ENCODE measurements at regions not wholly inside any gene's neighbourhood (a gene's known extent, or its start where the extent isn't known, plus 50 kb on each side); places are given as distances from the start of the nearest gene placed in this dataset.

DNA sequence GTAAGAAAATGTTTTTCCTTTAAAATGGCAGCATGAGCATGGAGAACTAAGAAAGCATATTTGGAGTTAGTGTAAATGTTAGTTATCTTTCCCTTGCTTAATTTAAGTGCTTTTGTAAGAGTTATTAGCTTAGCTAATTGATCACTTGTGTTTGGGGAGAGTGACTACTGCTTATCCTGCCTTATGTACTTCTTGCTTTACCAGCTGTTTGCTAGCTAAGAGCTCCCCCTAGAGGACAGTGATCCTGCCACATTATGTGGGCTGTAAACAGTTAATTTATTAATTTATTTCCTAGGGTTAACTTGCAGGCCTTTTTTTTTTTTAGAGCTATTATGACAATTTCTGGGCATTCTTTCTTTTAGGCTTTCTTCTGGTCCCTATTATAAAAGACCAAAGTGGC is 435.8 kb downstream of the MAGEB5 start (continued):
- TF ChIP-seq, protein P1, sequence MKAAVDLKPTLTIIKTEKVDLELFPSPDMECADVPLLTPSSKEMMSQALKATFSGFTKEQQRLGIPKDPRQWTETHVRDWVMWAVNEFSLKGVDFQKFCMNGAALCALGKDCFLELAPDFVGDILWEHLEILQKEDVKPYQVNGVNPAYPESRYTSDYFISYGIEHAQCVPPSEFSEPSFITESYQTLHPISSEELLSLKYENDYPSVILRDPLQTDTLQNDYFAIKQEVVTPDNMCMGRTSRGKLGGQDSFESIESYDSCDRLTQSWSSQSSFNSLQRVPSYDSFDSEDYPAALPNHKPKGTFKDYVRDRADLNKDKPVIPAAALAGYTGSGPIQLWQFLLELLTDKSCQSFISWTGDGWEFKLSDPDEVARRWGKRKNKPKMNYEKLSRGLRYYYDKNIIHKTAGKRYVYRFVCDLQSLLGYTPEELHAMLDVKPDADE (IDR thresholded peaks at IDR 0.05) = no peak
- TF ChIP-seq REST (IDR thresholded peaks at IDR 0.05; ENCODE audit: unreplicated experiment) = no peak

DNA sequence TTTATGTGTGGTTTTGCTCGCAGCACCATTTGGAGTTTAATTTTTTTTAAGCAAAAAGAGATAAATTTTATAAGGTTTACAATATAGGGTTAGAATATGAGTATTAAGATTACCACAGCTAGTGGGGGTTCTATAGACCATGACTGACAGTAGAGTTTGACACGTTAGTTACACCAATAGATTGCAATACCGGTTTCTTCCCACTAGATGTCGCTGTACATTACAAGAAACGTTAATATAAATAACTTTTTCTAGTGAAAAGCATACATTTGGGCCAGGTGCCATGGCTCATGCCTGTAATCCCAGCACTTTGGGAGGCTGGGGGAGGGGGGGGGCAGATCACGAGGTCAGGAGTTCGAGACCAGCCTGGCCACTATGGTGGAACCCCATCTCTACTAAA is 433.6 kb downstream of the MAGEB5 start:
- H3K4me1 Mint-ChIP-seq = no peaks in the 10 kb centered on the region

More for the DNA sequence above, 433.6 kb downstream of the MAGEB5 start:
- ATAC-seq (no peak), DNase-seq (ENCODE audit: low spot score) (peak; percentile 53)
- Histone ChIP-seq H3F3A (replicated peaks; ENCODE audit: low read depth) (no peaks in the 10 kb centered on the region), H3K79me2 (replicated peaks; ENCODE audit: insufficient read depth) (no peaks in the 10 kb centered on the region), H3K4me3 (no peak overlapping the region), H2AFZ (no peak overlapping the region), H3K27ac (ENCODE audit: low read depth) (no peak overlapping the region), H3K4me2 (no peak overlapping the region), H3K27me3 (ENCODE audit: insufficient read depth) (no peaks in the 10 kb centered on the region), H4K20me1 (replicated peaks; ENCODE audit: insufficient read depth) (no peaks in the 10 kb centered on the region), H3K36me3 (ENCODE audit: insufficient read depth) (no peaks in the 10 kb centered on the region), H3K9me2 (ENCODE audit: insufficient read depth) (no peaks in the 10 kb centered on the region), H3K4me1 (ENCODE audit: insufficient read depth) (no peaks in the 10 kb centered on the region; the same call in 1 of the 2 replicates)
- H3K36me3 Mint-ChIP-seq (ENCODE audit: low read depth) = peaks cover 27% of the 10 kb centered on the region; the same call in 2 of the 3 replicates
- H3K27ac Mint-ChIP-seq = no peak overlapping the region
- H3K9me3 Mint-ChIP-seq = peaks cover 46% of the 10 kb centered on the region
- no peak overlapping the region for H3K4me3 Mint-ChIP-seq
- TF ChIP-seq EZH2 (IDR thresholded peaks at IDR 0.05; ENCODE audit: low read depth, unreplicated experiment) = no peak
- TF ChIP-seq CTCF (conservative IDR thresholded peaks at IDR 0.05; ENCODE audit: low read depth in 2 of 2) = peak; percentile 39 to 62
- no peaks in the 10 kb centered on the region for H3K27me3 Mint-ChIP-seq (ENCODE audit: insufficient read depth, low read depth, poor library complexity)

Measured in GM23338 (cell line).